NCI-H1436 treated with DMSO at 0.1 percent for 48 hours (cell line): ENCODE measurements at regions not wholly inside any gene's neighbourhood (a gene's known extent, or its start where the extent isn't known, plus 50 kb on each side); places are given as distances from the start of the nearest gene placed in this dataset.

Experiments used
- DNase-seq: peaks from one replicate; lab custom pipeline; 2025; lab: John Stamatoyannopoulos, UW

DNA sequence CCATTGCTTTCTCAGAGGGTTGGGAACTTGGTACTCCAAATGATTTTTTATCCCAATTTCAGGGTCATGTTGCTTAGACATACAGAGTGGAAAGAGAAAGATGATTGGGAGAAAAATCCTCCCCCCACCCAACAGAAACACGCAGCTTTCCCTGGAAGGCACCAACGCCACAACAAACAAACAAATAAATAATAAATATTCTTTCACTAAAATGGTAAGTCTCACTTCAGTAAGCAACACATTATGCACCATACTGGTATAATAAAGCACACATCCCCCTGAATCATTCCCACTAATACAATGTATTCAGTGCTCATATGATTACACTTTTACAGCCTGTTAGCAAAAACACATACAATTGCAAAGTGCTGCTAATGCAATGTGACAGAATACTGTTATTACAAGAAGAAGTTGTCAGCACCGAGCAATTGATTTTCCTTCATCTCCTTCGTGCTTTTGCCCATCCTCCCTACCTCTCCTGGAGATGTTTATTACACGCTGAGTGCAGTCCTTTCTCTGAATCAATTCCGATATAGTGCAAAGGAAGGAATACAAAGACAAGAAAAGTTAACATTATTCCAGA is 359.9 kb downstream of the TXNL1 start:
- DNase-seq, result no peak

DNA sequence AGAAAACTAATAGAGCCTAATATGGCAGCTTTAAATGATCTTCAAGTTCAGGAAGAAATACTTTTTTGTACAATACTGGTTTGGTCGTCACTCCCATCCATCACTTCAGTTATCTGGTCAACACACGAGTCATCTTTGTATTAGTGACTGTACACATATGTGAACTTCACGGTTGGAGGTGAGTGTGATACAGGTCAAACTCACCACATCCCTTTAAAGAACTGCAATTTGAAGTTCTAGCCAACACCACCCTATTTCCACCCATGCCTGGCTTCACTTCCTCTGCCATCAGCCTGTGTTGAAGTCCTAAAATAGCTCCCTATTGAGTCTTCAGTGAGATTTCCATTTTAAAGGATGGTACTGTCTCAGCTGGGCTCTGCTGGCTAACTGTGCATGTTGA is 361.9 kb downstream of the TXNL1 start:
- no peak for DNase-seq

DNA sequence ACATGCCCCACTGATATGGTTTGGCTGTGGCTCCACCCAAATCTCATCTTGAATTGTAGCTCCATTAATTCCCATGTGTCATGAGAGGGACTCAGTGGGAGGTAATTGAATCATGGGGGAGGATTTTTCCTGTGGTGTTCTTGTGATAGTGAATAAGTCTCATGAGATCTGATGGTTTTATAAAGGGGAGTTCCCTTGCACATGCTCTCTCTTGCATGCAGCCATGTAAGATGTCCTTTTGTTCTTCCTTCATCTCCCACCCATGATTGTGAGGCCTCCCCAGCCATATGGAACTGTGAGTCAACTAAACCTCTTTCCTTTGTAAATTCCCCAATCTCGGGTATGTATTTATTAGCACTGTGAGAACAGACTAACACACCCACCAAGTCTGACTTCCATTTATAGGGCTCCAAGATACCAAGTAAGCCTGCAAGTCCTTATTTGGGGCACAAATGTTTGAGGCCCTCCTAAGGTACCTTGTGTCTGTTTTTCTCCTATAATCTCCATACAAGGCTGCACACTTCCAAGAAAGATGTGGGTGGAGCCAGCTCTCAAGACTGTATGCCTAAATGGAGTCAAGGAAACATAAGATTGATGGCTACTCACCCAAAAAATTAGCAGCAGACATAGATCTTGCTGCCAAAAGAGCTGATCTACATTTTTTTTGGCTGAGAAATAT is 364.7 kb downstream of the TXNL1 start:
- no peak for DNase-seq

DNA sequence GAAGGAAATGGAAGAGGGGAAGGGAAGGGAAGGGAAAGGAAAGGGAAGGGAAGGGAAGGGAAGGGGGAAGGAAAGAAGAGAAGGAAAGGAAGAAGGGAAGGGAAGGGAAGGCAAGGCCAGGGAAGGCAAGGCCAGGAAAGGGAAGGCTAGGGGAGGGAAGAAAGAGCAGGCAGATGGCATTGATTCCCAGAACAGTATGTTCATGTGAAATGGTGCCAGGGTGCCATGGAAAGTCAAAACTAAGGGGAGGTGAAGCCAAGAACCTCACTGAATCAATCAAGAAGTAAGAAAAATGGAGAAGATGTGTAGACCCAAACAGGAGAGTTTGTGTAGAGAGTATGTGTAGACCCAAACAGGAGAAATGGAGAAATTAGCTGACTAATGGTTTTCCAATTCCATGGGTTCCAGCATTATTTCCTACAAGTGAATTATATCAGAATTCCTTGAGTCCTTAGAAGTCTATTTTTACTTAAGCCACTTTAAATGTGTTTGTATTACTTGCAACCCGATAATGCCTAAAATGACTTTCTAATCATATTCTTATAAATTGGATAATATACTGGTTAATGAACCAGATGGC is 367.6 kb downstream of the TXNL1 start:
- DNase-seq, result no peak

DNA sequence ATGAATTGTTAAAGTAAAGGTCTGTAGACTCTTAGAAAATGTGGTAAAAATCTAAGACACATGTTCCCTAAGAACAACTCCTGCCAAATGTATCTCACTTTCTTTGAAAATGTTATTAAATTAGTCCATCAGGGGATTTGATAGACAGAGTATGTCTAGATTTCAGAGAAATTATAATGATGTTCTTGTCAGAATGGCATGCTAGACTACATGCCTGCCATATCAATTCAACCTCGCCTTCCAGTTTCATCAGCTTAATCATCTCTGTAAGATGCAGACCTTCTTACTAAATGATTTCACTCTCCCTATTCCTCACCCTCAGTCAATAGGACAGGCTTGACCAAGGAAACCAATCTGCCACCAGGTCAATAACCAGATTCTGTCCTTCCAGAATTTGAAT is 368.4 kb downstream of the TXNL1 start:
- DNase-seq, result no peak

DNA sequence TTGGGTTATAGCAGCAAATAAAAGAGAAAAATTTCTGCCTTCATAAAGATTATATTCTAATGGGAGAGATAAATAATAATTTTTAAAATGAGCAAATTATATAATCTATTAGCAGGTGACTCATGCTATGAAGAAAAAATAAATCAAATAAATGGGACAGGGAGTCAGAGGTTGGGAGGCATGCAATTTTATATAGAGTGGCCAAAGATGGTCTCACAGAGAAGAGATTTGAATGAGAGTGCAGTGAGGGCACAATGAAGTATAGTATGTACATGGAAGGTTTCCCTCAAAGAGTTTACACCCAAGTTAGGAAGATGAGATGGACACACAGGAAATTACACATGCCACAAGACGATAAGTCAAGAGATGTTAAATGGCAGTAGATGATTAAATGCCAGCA is 369.4 kb downstream of the TXNL1 start:
- DNase-seq, result no peak

DNA sequence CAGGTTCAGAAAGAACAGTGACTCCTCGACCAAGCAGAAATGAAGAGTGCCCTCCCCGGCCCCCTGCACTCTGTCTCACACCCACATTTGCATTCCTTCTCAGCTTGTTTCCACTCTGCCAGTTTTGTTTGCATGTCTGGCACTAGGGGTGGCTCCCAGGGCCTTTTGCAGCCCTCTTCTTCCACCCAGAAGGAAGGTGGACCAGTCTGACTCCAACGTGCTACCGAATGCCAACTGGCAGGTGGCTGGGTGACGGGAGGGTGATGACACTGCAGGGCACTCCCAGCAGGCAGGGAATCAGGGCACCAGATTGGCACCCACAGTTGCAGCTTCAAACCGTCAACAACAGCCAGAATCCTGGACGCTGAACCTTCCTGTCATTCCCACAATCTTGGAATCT is 371.1 kb downstream of the TXNL1 start:
- DNase-seq, result no peak

DNA sequence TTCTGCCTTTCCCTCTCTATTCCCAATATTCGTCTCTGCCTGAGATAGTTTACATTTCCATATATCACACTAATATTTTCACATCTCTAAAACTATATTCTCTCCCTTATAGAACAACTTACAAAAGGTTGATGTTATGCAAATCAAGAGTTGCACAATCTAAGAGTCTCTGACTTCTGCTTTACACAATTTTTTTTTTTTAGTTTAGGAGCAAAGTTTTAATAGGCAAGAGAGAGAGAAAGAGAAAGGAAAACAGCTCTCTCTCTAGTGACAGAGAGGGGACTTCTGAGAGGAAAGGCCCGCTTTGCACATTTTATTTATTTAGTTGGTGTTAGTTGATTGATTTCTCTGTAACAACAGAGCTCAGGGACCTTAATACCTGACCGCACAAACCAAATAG is 380.2 kb downstream of the TXNL1 start:
- DNase-seq, result no peak

DNA sequence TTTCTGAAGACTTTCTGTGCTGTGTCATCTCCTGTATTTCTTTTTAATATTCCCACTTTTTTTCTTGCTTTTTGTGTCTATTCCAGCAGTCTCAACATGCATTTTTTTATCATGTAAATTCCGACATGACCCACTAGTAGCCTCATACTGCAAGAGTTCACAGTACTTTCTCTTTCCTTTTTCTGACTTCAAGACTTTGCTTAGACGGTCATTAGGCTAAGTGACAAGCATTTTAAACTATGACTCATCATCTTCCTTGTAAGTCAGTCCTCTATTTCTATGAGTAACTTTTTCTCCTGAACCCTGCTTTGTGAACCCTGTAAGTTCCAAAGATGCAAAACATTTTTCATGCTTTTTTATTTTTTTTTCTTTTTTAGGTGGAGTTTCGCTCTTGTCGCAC is 381.2 kb downstream of the TXNL1 start:
- no peak for DNase-seq

DNA sequence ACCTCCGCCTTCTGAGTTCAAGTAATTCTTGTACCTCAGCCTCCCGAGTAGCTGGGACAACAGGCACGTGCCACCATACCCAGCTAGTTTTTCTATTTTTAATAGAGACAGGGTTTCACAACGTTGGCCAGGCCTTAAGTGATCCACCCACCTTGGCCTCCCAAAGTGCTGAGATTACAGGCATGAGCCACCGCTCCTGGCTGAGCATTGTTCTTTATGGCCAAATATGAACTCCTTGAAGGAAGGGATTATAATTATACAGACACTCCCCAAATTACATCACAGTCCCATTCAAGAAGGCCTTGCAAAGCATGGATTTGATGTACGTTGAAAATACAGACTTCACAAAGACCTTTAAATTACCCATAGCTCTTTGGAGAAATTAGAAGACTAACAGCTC is 381.7 kb downstream of the TXNL1 start:
- DNase-seq, result no peak

DNA sequence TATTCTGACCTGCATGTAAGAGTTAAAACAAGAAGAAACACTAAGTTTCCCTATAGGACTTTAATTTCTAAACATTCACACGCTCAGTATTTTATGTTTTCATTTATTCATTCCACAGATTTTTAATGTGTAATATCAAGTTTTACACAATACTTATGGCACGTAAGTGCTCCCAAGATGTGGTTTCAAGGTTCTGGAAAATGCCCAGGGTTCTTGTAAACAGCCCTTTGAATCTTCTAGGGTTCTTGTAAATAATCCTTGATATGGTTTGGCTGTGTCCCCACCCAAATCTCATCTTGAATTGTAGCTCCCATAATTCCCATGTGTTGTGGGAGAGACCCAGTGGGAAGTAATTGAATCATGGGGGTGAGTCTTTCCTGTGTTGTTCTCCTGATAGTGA is 383.0 kb downstream of the TXNL1 start:
- no peak for DNase-seq

DNA sequence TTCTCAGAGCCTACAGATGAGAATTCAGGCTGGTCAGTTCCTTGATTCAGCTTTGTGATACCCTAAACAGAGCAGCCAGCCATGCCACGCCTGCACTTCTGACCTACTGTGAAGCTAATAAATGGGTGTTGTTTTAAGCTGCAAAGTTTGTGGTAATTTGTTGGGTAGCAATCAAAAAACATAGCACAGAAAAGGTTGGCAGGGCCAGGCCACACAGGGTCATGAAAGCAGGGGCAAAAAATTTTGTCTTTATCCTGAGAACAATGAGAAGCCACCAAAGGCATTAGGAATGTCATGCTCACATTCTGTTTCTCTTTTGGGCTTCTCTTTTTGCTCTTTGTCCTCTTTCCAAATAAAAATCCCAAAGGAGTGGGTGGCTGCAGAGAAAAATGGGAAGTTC is 385.9 kb downstream of the TXNL1 start:
- DNase-seq, result no peak

DNA sequence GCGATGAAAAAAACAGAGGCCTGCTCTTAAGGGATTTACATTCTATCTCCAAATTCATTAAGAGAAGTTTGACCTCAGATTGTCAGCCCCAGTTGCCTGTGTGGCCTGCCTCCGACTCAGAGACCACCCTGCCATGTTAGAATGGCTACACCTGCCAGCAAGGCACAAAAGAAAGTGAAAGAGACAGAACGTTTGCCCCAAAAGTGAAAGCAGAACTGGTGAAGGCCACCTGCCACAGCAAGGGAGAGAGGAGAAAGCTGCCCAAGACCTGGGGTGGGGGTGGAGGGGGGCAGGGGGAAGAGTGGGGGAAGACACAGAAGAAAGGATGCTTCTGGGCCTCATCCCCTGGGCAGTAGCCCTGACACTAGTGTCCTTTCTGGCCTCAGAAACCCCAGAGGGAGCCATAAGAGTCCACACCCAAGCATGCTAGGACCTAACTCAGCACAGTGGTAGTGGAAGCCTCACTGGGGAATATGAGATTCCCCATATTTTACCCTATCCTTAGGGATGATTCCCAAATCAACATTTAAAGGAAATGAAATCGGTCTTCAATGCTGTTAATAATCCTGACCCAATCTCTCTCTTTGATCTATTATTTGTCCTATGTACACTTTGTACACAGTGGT is 389.7 kb downstream of the TXNL1 start:
- no peak for DNase-seq

DNA sequence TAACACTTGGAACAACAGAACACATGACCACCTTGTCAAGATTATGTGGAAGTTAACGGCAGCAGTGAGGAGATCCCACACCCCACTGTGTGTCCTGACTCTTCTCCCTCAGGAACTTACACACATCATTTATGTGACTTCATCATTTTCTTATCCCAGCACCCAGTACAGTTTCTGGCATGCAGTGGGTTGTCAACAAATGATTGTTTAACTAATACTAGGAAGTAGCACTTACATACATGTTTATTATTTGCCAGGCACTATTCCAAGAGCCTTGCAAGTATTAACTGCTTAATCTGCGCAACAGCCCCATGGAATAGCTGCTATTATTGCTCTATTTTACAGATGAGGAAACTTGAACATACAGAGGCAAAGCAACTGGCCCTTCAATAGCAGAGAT is 391.5 kb downstream of the TXNL1 start:
- no peak for DNase-seq

DNA sequence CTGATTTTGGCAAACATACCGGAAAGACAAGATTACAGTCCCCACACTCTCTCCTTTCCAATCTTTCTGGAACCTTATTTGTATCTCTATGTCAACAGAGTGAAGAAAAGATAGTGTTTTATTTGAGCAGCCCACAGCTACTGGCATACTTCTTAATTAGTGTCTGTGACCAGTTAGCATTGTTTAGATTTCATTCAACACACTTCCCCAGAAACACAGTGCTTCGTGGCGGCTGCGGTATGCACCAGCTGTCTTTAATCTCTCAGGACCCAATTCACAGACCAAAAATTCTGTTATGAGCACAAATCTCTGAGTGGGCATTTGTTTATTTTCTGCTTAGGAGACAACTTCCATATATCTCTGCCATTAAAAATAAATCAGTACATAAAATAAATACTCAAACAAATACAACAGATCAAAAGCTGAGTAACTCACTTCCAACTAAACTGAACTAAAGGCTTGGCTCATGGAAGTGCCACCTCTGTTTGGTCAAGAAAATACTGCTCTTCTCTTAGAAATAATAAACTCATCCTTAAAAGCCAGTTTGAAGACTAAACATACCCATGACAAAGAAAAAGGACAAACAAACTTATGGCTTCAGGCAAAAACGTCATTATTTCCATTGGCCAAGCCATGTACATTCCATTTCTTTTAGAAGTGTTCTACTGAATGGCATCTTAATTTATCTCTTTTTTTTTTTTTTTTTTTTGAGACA is 392.4 kb downstream of the TXNL1 start:
- no peak for DNase-seq

DNA sequence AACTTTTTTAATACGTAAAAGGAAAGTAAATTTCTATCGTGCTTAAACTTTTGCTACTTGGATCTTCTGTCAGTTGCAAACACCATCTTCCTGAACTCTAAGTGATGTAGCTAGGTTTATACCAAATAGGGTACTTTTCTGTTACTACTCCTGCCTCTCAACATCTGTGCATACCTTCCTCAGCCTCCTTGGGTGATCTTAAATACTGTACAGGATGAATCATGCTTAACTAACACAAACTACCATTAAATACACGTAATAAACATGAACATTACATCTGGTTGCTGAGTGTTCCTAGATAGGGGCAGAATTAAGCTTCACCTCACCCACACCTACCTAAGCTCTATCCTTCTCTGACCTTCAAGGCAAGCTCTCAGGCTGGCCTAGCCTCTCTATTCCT is 398.0 kb downstream of the TXNL1 start:
- no peak for DNase-seq

DNA sequence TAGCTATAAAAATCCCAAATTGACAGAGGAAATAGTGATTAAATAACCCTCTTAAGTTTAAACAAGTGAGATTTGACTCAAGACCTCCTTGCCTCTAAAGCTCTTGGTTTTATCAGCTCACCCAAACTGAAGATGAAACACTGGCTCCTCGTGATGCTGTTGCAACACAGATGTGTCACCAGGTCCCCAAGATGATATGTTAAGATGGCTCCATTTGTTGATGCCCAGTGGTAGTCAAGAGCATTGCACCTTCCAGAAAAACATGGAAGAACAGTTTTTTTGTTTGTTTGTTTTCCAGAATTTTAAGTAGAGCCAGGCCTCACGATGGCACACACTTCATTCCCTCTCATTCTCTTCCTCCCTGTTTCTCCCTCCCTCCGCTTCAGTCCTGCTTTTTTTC is 399.8 kb downstream of the TXNL1 start:
- no peak for DNase-seq

DNA sequence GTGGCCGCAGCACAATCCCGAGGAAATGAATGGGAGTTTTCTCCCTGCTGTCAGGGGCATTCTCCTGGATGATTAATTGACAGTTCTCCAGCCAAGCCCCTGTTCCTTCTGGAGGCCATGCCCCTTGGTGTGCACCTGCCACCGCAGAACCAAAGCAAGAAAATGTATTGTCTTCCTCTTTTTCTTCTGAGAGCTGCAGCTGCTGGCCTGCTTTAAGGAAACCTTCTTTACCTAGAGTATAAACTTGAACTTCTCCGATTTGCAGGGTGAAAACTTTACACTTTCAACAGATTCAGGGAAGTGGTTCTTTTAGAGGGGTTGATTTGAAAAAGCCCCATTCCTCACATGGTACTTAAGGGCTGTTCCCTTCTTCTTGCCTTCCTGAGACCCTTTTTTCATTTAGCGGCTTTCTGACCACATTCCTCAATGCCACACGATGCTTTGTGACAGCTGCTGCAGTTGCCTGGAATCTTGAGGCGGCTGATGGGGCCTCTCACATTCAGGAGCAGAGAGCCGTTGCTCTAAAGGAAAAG is 402.8 kb downstream of the TXNL1 start:
- no peak for DNase-seq

DNA sequence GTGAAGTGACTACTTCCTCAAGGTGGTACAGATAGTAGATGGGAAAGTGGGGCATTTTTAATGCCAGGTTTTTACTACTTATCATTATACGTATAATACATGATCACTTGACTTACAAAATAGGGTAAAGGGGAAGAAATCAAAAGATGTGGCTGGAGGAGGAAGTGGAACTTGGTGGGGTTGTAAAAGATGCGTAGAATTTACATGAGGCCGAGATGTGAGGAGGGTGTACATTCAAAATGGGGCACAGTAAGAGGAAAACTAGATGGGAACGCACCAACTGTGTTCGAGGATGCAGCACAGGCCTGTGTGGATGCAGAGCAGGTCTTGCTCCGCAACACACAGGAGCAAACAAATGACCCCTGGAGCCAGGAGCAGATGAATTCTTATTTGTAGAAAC is 403.3 kb downstream of the TXNL1 start:
- no peak for DNase-seq

DNA sequence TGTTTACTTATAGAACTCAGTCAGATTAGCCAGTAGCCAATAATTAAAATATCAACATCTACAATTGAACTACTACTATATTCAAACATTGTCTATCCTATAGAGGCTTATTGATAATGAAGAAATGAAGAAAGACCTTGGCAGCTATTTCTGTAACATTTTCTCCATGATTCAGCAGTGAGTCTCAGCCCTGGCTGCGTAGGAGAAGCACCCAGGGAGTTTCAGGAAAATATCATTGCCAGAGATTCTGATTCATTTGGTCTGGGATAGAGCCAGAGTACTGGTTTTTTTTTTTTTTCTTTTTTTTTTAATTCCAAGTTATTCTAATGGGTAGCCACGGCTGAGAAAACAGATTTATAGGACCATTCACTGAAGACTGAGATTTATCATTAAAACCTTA is 404.8 kb downstream of the TXNL1 start:
- DNase-seq, result no peak

DNA sequence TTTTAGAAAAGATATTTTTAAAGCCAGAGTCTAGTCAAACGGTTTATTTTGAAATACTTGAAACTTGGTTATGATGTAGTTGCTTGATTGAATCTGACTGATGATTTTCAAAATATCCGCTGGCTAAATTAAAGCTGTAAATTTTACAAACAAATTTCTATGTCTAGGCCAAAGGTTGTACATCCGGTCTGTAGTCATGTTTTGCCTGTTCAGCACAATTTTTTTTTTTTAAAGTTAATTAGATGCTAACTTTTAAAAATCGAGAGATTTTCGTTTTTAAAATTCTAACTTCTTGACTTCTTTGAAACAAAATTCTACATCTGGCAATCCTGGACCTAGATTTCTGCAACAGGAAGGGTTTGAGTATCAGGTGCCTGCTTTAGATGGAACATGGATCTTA is 412.4 kb downstream of the TXNL1 start:
- DNase-seq, result no peak

DNA sequence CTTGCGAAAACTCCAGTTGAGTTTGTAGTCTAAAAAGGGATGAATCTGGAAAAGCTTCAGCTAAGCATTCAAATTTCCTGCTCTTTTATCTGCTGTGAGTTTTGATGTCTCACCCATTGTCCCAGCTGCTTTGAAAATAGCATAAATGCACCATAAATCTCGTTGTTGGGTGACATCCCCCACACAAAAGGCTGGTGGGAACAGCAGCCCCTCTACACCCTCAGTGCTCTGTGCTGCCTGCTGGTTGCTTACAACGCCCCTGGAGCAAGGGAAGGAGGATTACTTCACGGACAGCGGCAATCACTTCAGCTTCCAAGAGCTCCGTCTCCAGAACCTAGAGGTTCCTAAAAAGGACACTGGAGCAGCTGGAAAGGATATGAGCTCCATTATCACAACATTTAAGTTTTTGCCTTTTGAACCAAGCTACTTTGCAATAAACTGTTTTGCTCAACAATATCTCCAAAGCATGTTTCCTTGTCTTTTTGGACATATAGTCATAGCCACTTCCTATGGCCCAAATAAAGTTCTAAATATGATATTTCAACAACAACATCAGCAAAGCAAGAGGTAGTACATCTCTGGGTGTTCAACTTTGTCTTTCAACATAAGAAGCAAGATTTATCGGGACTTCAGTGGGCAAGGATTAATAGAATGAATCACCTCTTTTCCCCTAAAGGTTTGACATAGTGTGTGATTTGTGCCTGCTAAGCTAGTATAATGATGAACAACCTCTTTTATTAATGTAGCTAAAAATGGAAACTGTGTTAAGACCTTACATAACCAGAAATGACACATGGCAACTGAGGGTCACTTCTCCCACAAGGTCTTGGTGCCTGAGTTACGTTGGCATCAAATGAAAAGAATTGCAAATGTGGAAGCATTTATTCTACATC is 413.5 kb downstream of the TXNL1 start:
- no peak for DNase-seq
